Fibroblast of pulmonary artery (primary cell): ENCODE measurements at regions not wholly inside any gene's neighbourhood (a gene's known extent, or its start where the extent isn't known, plus 50 kb on each side); places are given as distances from the start of the nearest gene placed in this dataset.

ENCODE experiments used
- DNase-seq: peaks from one replicate; pipeline ENCODE4 v3.0.0-alpha.2; 2010; ENCODE audit warnings: low read depth
- H3K4me3 ChIP-seq: replicated peaks from 2 replicates; pipeline ENCODE4 v1.5.1; 2011; ENCODE audit warnings: low read depth, mild to moderate bottlenecking, control low read depth, low read length, moderate library complexity
- TF ChIP-seq, protein P1 (sequence below): IDR thresholded peaks from 2 replicates; pipeline ENCODE4 v1.5.1; 2011; ENCODE audit warnings: mild to moderate bottlenecking, control low read depth, low read length, inconsistent platforms; ENCODE audit errors: missing control alignments

DNA sequence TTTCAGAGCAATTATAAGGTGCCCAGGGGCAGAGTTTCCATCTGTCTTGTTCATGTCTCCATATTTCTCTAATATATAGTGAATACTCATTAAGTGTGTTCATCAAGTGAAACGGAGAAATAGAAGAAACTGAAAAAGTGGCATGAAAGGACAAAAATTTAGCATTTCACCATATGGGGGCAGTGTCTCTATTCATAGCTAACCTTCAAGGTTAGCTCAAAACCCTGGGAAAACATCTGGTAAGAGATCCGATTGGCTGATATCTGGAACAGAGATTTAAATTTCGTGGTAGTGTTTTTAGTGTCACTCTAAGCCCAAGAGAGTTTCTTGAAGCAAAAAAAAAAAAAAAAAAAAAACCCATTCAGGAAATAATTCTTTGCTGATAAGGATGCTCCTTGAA, 367.5 kb downstream of the DAD1 start:
- H3K4me3 ChIP-seq, result no peak overlapping the region
- TF ChIP-seq, protein P1, sequence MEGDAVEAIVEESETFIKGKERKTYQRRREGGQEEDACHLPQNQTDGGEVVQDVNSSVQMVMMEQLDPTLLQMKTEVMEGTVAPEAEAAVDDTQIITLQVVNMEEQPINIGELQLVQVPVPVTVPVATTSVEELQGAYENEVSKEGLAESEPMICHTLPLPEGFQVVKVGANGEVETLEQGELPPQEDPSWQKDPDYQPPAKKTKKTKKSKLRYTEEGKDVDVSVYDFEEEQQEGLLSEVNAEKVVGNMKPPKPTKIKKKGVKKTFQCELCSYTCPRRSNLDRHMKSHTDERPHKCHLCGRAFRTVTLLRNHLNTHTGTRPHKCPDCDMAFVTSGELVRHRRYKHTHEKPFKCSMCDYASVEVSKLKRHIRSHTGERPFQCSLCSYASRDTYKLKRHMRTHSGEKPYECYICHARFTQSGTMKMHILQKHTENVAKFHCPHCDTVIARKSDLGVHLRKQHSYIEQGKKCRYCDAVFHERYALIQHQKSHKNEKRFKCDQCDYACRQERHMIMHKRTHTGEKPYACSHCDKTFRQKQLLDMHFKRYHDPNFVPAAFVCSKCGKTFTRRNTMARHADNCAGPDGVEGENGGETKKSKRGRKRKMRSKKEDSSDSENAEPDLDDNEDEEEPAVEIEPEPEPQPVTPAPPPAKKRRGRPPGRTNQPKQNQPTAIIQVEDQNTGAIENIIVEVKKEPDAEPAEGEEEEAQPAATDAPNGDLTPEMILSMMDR, result peak; percentile 32
- DNase-seq, result peak; percentile 18

DNA sequence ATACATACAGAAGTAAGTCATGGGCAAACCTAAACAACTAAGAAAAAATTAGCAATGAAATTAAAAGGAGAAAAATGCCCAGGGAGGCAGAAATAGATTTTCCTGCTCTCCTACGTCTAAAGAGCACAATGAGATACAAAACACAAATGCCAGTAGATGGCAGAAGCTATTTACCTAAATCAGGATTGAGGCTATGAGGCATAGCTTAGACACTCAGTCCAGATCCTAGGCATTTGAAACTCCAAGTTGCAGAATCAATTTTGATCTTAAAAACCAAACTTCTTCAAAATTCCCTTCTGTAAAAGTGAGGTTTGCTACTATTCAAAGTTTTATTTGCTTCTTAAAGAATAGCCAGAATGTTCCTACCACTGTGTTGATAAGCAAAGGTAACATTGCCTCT, 368.6 kb downstream of the DAD1 start:
- no peak overlapping the region for H3K4me3 ChIP-seq
- DNase-seq, result peak; percentile 18
- TF ChIP-seq, protein P1, result no peak

DNA sequence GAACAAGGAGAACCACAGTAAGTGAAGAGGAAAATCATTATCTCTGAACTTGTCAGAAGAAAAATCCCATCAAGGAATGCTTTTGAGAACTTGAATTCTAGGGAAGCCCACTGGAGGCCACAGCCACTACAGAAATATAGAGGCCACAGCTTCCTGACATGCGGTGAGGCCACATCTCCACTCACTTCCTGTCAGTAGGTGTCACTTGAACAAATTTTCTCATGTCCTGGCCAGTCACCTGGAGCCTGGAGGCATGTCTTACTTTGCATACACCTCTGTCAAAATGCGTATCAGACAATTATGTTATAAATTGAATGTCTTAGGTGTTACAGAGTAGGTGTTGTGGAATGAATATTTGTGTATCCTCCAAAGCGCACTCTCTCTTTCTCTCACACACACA, 370.3 kb downstream of the DAD1 start:
- TF ChIP-seq, protein P1, result no peak
- no peak overlapping the region for H3K4me3 ChIP-seq
- no peak for DNase-seq

DNA sequence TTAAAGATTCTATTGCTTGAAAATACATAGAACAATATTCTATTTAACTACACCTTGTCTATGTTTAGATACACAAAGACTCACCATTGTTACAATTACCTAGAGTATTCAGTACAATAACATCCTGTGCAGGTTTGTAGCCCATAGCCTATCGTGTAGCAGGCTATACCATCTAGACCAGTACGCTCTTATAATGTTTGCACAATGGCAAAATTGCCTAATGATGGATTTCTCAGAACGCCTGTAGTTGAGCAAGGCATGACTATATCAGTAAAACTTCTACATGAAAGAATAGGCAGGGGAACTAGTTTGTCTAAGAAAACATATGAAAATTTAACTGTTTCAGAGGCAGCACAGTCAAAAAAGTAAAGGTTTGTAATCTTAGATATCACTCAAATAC, 375.9 kb downstream of the DAD1 start:
- peak; percentile 13 for DNase-seq
- no peak overlapping the region for H3K4me3 ChIP-seq
- TF ChIP-seq, protein P1, result no peak

DNA sequence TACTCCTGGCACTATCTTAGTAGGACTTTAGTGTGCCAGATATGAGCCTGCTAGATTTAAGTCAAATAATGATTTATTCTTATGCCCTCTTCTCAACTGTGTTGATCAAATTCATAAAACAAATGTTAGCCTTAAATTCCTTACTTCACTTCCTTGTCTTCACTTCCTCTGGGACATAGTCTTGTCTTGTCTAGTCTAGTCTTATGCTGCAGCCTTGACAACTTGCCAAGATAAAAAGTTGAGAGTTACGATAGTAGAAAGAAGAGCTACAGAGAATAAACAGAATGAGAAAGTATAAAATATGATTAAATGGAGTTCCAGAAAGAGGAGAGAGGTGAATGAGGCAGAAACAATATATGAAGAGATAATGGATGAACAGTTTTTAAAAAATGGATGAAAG, 378.1 kb downstream of the DAD1 start:
- no peak for DNase-seq
- TF ChIP-seq, protein P1, result no peak
- H3K4me3 ChIP-seq, result no peak overlapping the region

DNA sequence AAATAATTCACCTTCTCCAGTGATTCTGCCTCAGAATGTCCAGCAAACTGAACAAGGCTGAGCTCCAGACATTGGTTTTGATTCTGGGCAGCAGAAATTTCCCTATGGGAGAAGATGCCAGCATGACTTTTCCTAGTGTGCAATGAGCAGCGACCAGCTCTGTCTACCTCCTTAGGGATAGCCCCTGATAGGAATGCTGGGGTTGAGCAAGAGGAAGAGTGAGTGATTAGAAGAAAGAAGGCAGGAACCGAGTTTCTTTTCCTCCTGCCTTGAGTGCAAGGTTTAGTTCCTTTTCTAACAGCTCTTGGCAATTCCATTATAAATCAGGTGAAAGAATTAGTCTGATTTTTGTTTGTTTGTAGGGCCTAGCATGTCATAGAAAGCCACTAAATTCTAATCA, 379.0 kb downstream of the DAD1 start:
- no peak overlapping the region for H3K4me3 ChIP-seq
- no peak for DNase-seq
- TF ChIP-seq, protein P1, result no peak

DNA sequence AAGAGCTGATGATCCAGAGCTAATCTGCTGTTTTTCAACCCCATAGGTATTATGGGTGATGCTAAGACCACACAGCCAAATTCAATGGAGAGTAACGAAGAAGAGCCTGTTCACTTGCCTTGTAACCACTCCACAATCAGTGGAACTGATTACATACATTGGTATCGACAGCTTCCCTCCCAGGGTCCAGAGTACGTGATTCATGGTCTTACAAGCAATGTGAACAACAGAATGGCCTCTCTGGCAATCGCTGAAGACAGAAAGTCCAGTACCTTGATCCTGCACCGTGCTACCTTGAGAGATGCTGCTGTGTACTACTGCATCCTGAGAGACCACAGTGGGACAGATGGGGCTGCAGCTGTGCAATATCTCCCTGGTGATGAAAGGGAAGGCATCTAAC, 386.0 kb downstream of the DAD1 start:
- H3K4me3 ChIP-seq, result no peak overlapping the region
- no peak for DNase-seq
- TF ChIP-seq, protein P1, result no peak
